AG04450 (cell line): ENCODE measurements at regions not wholly inside any gene's neighbourhood (a gene's known extent, or its start where the extent isn't known, plus 50 kb on each side); places are given as distances from the start of the nearest gene placed in this dataset.
"Not testable (repeated sequence)": the region's sequence is repeated elsewhere in the genome, so short reads cannot be mapped to it uniquely, and the experiment has no call there.

Experiments
- CTCF ChIA-PET: fragments of 300-600, 350-600 bp; formaldehyde crosslinking; extraction: SDS; loops from one replicate; lab custom pipeline; 2022; ENCODE audit warnings: antibody characterized with exemption, inconsistent platforms; lab: Charles Lee
- POLR2A ChIA-PET: fragments of 350-600 bp; formaldehyde crosslinking; extraction: SDS; loops from one replicate; lab custom pipeline; 2021; ENCODE audit warnings: antibody characterized with exemption, inconsistent platforms; lab: Yijun Ruan, JAX
- DNase-seq: peaks from one replicate; pipeline ENCODE4 v3.0.0-alpha.2; 2011; ENCODE audit warnings: low read depth, low spot score
- H3K27ac ChIP-seq: one replicate; pipeline ENCODE4 v1.5.1; 2012; ENCODE audit warnings: low read depth, low read length, control low read depth
- H3K27me3 ChIP-seq: one replicate; pipeline ENCODE4 v1.6.0; 2012; ENCODE audit warnings: low read length; ENCODE audit not compliant: control insufficient read depth, insufficient read depth
- H3K4me3 ChIP-seq: 2 replicates; pipeline ENCODE4 v1.5.1; 2011; ENCODE audit warnings: mild to moderate bottlenecking, low read depth, low read length, control low read depth
- H3K9me3 ChIP-seq: 2 replicates; pipeline ENCODE4 v1.5.1; 2012; ENCODE audit warnings: low read length; ENCODE audit not compliant: control insufficient read depth, insufficient read depth
- TF ChIP-seq, protein P1 (sequence below): IDR thresholded peaks from 2 replicates; pipeline ENCODE4 v1.5.1; 2011; ENCODE audit warnings: low read depth, low read length, control low read depth, inconsistent platforms

DNA sequence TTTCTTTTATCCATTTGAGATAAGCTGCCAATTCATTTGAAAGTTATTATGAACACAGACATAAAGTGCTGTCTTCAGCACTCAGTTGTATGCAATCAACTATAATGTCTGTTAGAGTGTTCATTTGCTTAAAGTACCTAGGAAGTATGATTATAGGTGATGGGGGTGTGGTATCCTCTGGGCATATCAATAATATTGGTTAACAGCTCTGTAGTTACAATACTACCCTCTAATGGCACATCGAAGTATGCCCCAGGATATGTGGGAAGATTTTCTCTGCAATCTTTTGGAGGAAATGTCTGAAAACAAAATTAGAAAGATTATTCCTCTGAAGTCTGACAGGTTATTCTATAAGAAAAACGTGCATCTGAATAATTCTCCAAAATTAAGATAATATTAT, 429.7 kb downstream of the ARL4A start:
- ChIA-PET POLR2A (no interaction called here), CTCF (interaction anchor here (0.6 to 5.1 kb wide), 11 partner anchors 9 to 430 kb away, joined by 3 to 89 read pairs (median 4); partner anchors contain the start of gene ARL4A)
- H3K27ac ChIP-seq, result no peak overlapping the region
- TF ChIP-seq, protein P1, sequence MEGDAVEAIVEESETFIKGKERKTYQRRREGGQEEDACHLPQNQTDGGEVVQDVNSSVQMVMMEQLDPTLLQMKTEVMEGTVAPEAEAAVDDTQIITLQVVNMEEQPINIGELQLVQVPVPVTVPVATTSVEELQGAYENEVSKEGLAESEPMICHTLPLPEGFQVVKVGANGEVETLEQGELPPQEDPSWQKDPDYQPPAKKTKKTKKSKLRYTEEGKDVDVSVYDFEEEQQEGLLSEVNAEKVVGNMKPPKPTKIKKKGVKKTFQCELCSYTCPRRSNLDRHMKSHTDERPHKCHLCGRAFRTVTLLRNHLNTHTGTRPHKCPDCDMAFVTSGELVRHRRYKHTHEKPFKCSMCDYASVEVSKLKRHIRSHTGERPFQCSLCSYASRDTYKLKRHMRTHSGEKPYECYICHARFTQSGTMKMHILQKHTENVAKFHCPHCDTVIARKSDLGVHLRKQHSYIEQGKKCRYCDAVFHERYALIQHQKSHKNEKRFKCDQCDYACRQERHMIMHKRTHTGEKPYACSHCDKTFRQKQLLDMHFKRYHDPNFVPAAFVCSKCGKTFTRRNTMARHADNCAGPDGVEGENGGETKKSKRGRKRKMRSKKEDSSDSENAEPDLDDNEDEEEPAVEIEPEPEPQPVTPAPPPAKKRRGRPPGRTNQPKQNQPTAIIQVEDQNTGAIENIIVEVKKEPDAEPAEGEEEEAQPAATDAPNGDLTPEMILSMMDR, result peak; percentile 65
- DNase-seq, result no peak
- no peaks in the 10 kb centered on the region for H3K9me3 ChIP-seq
- H3K27me3 ChIP-seq, result no peaks in the 10 kb centered on the region
- no peak overlapping the region for H3K4me3 ChIP-seq

GRCh38 chr7:13117592-13117991, 430.2 kb downstream of the ARL4A start:
- no peak for DNase-seq
- no peaks in the 10 kb centered on the region for H3K9me3 ChIP-seq
- TF ChIP-seq, protein P1, result no peak
- H3K4me3 ChIP-seq, result no peak overlapping the region
- ChIA-PET CTCF (interaction anchor here (0.6 to 5.1 kb wide), 10 partner anchors 9 to 431 kb away, joined by 3 to 89 read pairs (median 4); partner anchors contain the start of gene ARL4A), POLR2A (no interaction called here)
- no peaks in the 10 kb centered on the region for H3K27me3 ChIP-seq
- no peak overlapping the region for H3K27ac ChIP-seq

DNA sequence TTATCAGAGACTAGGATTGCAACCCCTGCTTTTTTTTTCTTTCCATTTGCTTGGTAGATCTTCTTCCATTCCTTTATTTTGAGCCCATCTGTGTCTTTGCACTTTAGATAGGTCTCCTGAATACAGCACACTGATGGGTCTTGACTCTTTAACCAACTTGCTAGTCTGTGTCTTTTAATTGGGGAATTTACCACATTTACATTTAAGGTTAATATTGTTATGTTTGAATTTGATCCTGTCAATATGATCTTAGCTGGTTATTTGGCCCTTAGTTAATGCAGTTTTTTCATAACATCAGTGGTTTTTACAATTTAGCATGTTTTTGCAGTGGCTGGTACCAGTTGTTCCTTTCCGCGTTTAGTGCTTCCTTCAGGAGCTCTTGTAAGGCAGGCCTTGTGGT, 437.2 kb downstream of the ARL4A start:
- H3K27ac ChIP-seq, CTCF ChIA-PET, DNase-seq, POLR2A ChIA-PET, H3K9me3 ChIP-seq, H3K4me3 ChIP-seq, H3K27me3 ChIP-seq: not testable (repeated sequence)

DNA sequence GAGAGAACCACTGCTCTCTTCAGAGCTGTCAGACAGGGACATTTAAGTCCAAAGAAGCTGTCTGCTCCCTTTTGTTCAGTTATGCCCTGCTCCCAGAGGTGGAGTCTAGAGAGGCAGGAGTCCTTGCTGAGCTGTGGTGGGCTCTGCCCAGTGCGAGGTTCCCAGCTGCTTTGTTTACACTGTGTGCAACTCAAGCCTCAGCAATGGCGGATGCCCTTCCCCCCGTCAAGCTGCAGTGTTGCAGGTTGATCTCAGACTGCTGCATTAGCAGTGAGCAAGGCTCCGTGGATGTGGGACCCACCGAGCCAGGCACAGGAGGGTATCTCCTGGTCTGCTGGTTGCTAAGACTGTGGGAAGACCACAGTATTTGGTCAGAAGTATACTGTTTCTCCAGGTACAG, 438.9 kb downstream of the ARL4A start:
- ChIA-PET CTCF (interaction anchor here (1.9 kb wide), 1 partner anchor 9 kb away, joined by 6 read pairs; no protein-coding TSS in a partner anchor), POLR2A (no interaction called here)
- TF ChIP-seq, protein P1, result no peak
- H3K4me3 ChIP-seq, result no peak overlapping the region
- no peaks in the 10 kb centered on the region for H3K9me3 ChIP-seq
- no peaks in the 10 kb centered on the region for H3K27me3 ChIP-seq
- H3K27ac ChIP-seq, result no peak overlapping the region
- no peak for DNase-seq

- no peaks in the 10 kb centered on the region for H3K27me3 ChIP-seq
- POLR2A ChIA-PET, result no interaction called here
- TF ChIP-seq, protein P1, result no peak
- no peak for DNase-seq
- no peaks in the 10 kb centered on the region for H3K9me3 ChIP-seq
- H3K27ac ChIP-seq, result no peak overlapping the region
- CTCF ChIA-PET, result no interaction called here
- no peak overlapping the region for H3K4me3 ChIP-seq
These were observed 442.9 kb downstream of the ARL4A start for GRCh38 chr7:13130321-13130720.

GRCh38 chr7:13130906-13131305, 443.5 kb downstream of the ARL4A start:
- POLR2A ChIA-PET, DNase-seq, H3K4me3 ChIP-seq, H3K27me3 ChIP-seq, H3K27ac ChIP-seq, CTCF ChIA-PET, H3K9me3 ChIP-seq: not testable (repeated sequence)
